ENCODE measurements at regions not wholly inside any gene's neighbourhood (a gene's known extent, or its start where the extent isn't known, plus 50 kb on each side); places are given as distances from the start of the nearest gene placed in this dataset.

DNA sequence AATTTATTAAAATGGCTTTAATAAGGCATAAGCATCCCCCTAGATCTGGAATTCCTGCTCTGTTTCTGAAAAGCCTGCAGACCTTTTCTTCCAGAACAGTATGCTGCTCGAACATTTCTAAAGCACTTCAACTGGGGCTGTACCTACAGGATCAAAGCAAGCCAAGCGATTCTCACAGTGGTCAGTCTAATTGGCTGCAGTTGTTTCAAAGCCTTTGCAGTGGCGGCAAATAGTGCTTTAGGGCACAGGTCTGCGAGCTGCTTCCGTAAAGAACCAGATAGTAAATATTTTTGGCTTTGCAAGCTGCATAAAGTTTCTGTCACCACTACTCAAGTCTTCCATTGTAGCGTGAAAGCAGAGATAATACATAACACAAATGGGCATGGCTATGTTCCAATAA is 88.9 kb upstream of the FBXL4 start:
- H4K20me1 ChIP-seq (ENCODE audit: insufficient read depth) = no peaks in the 10 kb centered on the region
- TF ChIP-seq POLR2AphosphoS5 (IDR thresholded peaks at IDR 0.05) (no peak), EZH2 (IDR thresholded peaks at IDR 0.05; ENCODE audit: borderline replicate concordance, insufficient read depth, low read length, poor library complexity, severe bottlenecking) (no peak)
- no peaks in the 10 kb centered on the region for H3K79me2 ChIP-seq (replicated peaks; ENCODE audit: insufficient read depth, low read length)
- no peaks in the 10 kb centered on the region for H3K36me3 ChIP-seq (ENCODE audit: insufficient read depth, low read length)
- no peaks in the 10 kb centered on the region for H3K9me2 ChIP-seq (ENCODE audit: insufficient read depth, low read length)
- no peaks in the 10 kb centered on the region for H3K9me3 ChIP-seq (ENCODE audit: low read length)
- H3K27me3 ChIP-seq (ENCODE audit: insufficient read depth, low read depth, low read length) = no peaks in the 10 kb centered on the region
- H3F3A ChIP-seq (ENCODE audit: insufficient read depth, low read length, poor library complexity, severe bottlenecking) = no peaks in the 10 kb centered on the region
- H3K9ac ChIP-seq (ENCODE audit: low read length) = no peak overlapping the region
- no peak overlapping the region for H3K27ac ChIP-seq (ENCODE audit: low read length)
- H3K4me2 ChIP-seq (ENCODE audit: low read length) = no peak overlapping the region
- no peak overlapping the region for H3K4me3 ChIP-seq (ENCODE audit: low read length)
- H2AFZ ChIP-seq (ENCODE audit: low read depth, low read length) = no peak overlapping the region

DNA sequence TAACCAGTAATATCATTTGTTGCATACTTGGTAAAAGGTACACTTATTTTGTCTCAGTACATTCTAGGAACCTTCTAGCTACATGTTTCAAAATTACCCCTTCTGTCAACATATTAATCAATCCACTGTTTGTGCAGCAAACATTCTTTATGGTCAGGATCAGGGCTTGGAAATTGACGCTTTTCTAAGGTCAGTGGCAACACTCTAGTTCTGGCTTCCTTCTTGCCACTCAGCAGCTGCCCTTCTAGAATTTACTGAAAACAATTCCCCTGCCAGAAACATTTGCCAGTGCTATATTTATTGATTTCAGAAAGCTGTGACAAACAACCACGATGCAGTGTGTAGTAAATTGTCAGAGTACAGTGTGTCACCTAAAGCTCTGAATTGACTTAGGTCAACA is 84.7 kb upstream of the FBXL4 start:
- no peaks in the 10 kb centered on the region for H3K36me3 ChIP-seq (ENCODE audit: insufficient read depth, low read length)
- no peaks in the 10 kb centered on the region for H3K79me2 ChIP-seq (replicated peaks; ENCODE audit: insufficient read depth, low read length)
- H3K27ac ChIP-seq (ENCODE audit: low read length) = no peak overlapping the region
- H3K4me3 ChIP-seq (ENCODE audit: low read length) = no peak overlapping the region
- no peak overlapping the region for H3K4me2 ChIP-seq (ENCODE audit: low read length)
- TF ChIP-seq POLR2AphosphoS5 (IDR thresholded peaks at IDR 0.05) (no peak), RAD21 (conservative IDR thresholded peaks at IDR 0.05) (no peak), MXI1 (conservative IDR thresholded peaks at IDR 0.05; ENCODE audit: poor library complexity, severe bottlenecking) (no peak), SMC3 (conservative IDR thresholded peaks at IDR 0.05; ENCODE audit: poor library complexity) (no peak), EZH2 (IDR thresholded peaks at IDR 0.05; ENCODE audit: borderline replicate concordance, insufficient read depth, low read length, poor library complexity, severe bottlenecking) (no peak), TAF1 (IDR thresholded peaks at IDR 0.05; ENCODE audit: low read depth) (no peak), EP300 (conservative IDR thresholded peaks at IDR 0.05; ENCODE audit: poor library complexity, severe bottlenecking) (no peak)
- TF ChIP-seq, protein P1, sequence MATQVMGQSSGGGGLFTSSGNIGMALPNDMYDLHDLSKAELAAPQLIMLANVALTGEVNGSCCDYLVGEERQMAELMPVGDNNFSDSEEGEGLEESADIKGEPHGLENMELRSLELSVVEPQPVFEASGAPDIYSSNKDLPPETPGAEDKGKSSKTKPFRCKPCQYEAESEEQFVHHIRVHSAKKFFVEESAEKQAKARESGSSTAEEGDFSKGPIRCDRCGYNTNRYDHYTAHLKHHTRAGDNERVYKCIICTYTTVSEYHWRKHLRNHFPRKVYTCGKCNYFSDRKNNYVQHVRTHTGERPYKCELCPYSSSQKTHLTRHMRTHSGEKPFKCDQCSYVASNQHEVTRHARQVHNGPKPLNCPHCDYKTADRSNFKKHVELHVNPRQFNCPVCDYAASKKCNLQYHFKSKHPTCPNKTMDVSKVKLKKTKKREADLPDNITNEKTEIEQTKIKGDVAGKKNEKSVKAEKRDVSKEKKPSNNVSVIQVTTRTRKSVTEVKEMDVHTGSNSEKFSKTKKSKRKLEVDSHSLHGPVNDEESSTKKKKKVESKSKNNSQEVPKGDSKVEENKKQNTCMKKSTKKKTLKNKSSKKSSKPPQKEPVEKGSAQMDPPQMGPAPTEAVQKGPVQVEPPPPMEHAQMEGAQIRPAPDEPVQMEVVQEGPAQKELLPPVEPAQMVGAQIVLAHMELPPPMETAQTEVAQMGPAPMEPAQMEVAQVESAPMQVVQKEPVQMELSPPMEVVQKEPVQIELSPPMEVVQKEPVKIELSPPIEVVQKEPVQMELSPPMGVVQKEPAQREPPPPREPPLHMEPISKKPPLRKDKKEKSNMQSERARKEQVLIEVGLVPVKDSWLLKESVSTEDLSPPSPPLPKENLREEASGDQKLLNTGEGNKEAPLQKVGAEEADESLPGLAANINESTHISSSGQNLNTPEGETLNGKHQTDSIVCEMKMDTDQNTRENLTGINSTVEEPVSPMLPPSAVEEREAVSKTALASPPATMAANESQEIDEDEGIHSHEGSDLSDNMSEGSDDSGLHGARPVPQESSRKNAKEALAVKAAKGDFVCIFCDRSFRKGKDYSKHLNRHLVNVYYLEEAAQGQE (IDR thresholded peaks at IDR 0.05; ENCODE audit: borderline replicate concordance) = no peak
- TF ChIP-seq, protein P2, sequence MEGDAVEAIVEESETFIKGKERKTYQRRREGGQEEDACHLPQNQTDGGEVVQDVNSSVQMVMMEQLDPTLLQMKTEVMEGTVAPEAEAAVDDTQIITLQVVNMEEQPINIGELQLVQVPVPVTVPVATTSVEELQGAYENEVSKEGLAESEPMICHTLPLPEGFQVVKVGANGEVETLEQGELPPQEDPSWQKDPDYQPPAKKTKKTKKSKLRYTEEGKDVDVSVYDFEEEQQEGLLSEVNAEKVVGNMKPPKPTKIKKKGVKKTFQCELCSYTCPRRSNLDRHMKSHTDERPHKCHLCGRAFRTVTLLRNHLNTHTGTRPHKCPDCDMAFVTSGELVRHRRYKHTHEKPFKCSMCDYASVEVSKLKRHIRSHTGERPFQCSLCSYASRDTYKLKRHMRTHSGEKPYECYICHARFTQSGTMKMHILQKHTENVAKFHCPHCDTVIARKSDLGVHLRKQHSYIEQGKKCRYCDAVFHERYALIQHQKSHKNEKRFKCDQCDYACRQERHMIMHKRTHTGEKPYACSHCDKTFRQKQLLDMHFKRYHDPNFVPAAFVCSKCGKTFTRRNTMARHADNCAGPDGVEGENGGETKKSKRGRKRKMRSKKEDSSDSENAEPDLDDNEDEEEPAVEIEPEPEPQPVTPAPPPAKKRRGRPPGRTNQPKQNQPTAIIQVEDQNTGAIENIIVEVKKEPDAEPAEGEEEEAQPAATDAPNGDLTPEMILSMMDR (IDR thresholded peaks at IDR 0.05; ENCODE audit: poor library complexity, severe bottlenecking) = no peak
- no peak overlapping the region for H2AFZ ChIP-seq (ENCODE audit: low read depth, low read length)
- no peak overlapping the region for H3K9ac ChIP-seq (ENCODE audit: low read length)
- no peaks in the 10 kb centered on the region for H4K20me1 ChIP-seq (ENCODE audit: insufficient read depth)
- no peaks in the 10 kb centered on the region for H3K27me3 ChIP-seq (ENCODE audit: insufficient read depth, low read depth, low read length)
- H3K9me3 ChIP-seq (ENCODE audit: low read length) = no peaks in the 10 kb centered on the region
- no peaks in the 10 kb centered on the region for H3K9me2 ChIP-seq (ENCODE audit: insufficient read depth, low read length)
- no peaks in the 10 kb centered on the region for H3F3A ChIP-seq (ENCODE audit: insufficient read depth, low read length, poor library complexity, severe bottlenecking)

DNA sequence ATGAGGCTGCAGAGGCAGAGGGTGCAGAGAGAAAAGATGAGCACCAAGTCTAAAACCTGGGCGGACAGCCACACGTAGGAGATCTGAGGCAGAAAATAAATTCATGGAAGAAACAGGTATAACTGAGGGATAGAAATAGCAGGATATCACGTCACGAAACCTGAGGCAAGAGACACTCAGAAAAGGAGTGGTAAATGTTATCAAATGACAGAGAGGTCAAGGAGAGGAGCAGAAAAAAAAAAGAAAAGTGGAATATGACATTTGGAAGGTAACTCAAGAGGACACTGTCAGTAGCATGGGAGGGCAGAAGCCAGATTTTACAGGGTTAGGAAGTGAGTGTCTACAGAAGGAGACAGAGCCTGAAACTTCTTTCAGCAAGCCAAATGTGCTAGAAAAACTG is 84.2 kb upstream of the FBXL4 start:
- Histone ChIP-seq H3K27ac (ENCODE audit: low read length) (no peak overlapping the region), H3K9me2 (ENCODE audit: insufficient read depth, low read length) (no peaks in the 10 kb centered on the region), H2AFZ (ENCODE audit: low read depth, low read length) (no peak overlapping the region), H3K4me2 (ENCODE audit: low read length) (no peak overlapping the region), H3K27me3 (ENCODE audit: insufficient read depth, low read depth, low read length) (no peaks in the 10 kb centered on the region), H3K79me2 (replicated peaks; ENCODE audit: insufficient read depth, low read length) (no peaks in the 10 kb centered on the region), H3K4me3 (ENCODE audit: low read length) (no peak overlapping the region), H3F3A (ENCODE audit: insufficient read depth, low read length, poor library complexity, severe bottlenecking) (no peaks in the 10 kb centered on the region), H3K36me3 (ENCODE audit: insufficient read depth, low read length) (no peaks in the 10 kb centered on the region), H3K9me3 (ENCODE audit: low read length) (no peaks in the 10 kb centered on the region), H3K9ac (ENCODE audit: low read length) (no peak overlapping the region), H4K20me1 (ENCODE audit: insufficient read depth) (no peaks in the 10 kb centered on the region)
- TF ChIP-seq RAD21 (conservative IDR thresholded peaks at IDR 0.05) (no peak), TAF1 (IDR thresholded peaks at IDR 0.05; ENCODE audit: low read depth) (no peak), EP300 (conservative IDR thresholded peaks at IDR 0.05; ENCODE audit: poor library complexity, severe bottlenecking) (no peak), POLR2AphosphoS5 (IDR thresholded peaks at IDR 0.05) (no peak), EZH2 (IDR thresholded peaks at IDR 0.05; ENCODE audit: borderline replicate concordance, insufficient read depth, low read length, poor library complexity, severe bottlenecking) (no peak), SMC3 (conservative IDR thresholded peaks at IDR 0.05; ENCODE audit: poor library complexity) (no peak), MXI1 (conservative IDR thresholded peaks at IDR 0.05; ENCODE audit: poor library complexity, severe bottlenecking) (no peak)
- TF ChIP-seq, protein P2 (IDR thresholded peaks at IDR 0.05; ENCODE audit: poor library complexity, severe bottlenecking) = no peak
- TF ChIP-seq, protein P1 (IDR thresholded peaks at IDR 0.05; ENCODE audit: borderline replicate concordance) = no peak
